GM18505 (cell line): ENCODE measurements at regions not wholly inside any gene's neighbourhood (a gene's known extent, or its start where the extent isn't known, plus 50 kb on each side); places are given as distances from the start of the nearest gene placed in this dataset.
"Not testable (repeated sequence)": the region's sequence is repeated elsewhere in the genome, so short reads cannot be mapped to it uniquely, and the experiment has no call there.

Experiments used
- ATAC-seq: cut with Tn5 transposase; IDR thresholded peaks from one replicate; pipeline ENCODE4 v1.9.1; 2021; ENCODE audit not compliant: unreplicated experiment
- POLR2A ChIP-seq: IDR thresholded peaks from 4 replicates; pipeline ENCODE4 v1.6.1; 2011; ENCODE audit warnings: borderline replicate concordance; ENCODE audit not compliant: insufficient read depth, insufficient read length; ENCODE audit errors: extremely low read depth

DNA sequence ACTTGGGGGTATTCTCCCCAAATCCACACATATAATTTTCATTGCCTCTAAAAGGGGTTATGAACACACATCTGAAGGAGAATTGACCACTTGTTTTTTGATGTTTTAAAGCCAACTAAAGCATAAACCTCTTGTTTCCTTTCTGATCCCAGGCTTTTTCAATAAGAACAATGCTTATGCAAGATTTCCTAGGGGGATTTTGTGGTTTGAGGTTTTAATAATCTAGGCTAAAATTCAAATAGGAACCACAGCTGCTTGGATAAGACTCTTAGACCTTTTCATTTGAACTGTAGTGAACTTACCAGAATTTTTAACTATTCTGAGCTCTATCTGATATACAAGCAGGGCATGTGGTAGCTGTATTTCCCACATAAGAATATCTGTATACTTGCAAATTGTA lies 651.1 kb downstream of the ANKRD50 start:
- no peak for TF ChIP-seq POLR2A
- no peak for ATAC-seq

- no peak for ATAC-seq
- no peak for TF ChIP-seq POLR2A
These were observed 647.1 kb downstream of the ANKRD50 start for GRCh38 chr4:124065422-124065821.

DNA sequence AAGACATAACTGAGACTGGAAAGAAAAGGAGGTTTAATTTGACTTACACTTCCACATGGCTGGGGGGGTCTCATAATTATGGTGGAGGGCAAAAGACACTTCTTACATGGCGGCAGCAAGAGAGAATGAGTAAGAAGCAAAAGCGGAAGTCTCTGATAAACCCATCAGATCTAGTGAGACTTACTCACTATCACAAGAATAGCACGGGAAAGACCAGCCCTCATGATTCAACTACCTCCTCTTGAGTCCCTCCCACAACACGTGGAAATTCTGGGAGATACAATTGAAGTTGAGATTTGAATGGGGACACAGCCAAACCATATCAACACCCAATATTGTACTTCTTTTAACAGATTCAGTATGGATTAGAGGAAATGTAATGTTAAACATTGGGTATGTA lies 646.6 kb downstream of the ANKRD50 start:
- ATAC-seq = no peak
- no peak for TF ChIP-seq POLR2A

GRCh38 chr4:124066595-124066994 lies 645.9 kb downstream of the ANKRD50 start:
- TF ChIP-seq POLR2A = no peak
- ATAC-seq = no peak

- no peak for ATAC-seq
- TF ChIP-seq POLR2A = no peak
These were observed 645.5 kb downstream of the ANKRD50 start for GRCh38 chr4:124067046-124067445.

DNA sequence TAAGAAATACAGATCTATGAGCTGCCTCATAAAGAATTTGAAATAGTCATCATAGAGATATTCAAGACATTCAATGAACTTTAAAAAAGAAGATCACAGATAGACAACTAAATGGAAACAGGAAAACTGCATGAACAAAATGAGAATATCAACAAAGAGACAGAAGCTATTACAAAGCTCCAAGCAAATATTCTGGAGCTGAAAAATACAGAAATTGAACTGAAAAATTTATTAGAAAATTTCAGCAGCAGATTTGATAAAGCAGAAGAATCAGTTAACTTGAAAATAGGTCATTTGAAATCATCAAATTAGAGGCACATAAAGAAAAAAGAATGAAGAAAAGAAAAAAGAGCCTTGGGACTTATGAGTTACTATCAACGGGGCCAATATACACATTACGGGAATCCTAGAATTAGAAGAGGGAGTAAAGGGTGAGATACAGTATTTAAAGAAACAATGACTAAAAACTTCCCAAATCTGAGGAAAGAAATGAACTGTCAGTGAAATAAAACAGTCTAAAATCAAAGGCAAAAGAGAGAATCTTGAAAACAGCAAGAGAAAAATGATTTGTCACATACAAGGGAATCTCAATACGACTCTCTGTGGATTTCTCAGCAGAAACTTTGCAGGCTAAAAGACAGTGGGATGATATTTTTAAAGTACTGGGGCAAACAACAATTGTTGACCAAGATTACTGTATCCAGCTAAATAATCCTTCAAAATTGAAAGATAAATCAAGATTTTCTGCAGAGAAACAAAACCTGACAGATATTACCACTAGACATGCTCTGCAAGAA lies 641.6 kb downstream of the ANKRD50 start:
- ATAC-seq = no peak
- no peak for TF ChIP-seq POLR2A

DNA sequence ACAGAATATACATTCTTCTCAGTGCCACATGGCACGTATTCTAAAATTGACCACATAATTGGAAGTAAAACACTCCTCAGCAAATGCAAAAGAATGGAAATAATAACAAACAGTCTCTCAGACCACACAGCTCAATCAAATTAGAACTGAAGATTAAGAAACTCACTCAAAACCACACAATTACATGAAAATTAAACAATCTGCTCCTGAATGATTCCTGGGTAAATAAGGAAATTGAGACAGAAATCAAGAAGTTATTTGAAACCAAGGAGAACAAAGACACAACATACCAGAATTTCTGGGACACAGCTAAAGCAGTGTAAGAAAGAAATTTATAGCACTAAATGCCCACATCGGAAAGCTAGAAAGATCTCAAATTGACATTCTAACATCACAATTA lies 637.3 kb downstream of the ANKRD50 start:
- not testable (repeated sequence) for ATAC-seq

GRCh38 chr4:124079174-124079780 lies 633.3 kb downstream of the ANKRD50 start:
- no peak for TF ChIP-seq POLR2A
- no peak for ATAC-seq

DNA sequence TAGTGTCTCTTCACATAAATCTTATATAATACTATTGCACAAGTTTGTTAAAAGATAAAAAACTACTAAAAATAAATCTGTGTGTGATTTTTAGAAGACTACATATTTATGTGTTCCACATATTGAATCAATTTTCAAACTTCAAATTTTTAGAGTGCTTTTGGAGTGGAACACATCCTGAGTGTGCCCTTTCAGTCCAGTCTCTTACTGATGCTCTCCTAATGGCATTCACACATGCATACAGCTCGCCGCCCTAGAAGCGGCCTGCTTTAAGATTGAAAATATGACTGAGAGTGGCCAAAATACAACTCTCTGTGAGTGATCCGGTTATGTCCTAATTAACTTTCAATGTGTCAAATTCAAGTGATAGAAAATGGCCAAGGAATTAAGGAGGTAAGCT lies 628.8 kb downstream of the ANKRD50 start:
- no peak for ATAC-seq
- TF ChIP-seq POLR2A = no peak

GRCh38 chr4:124085561-124086180 lies 626.9 kb downstream of the ANKRD50 start:
- no peak for TF ChIP-seq POLR2A
- no peak for ATAC-seq

DNA sequence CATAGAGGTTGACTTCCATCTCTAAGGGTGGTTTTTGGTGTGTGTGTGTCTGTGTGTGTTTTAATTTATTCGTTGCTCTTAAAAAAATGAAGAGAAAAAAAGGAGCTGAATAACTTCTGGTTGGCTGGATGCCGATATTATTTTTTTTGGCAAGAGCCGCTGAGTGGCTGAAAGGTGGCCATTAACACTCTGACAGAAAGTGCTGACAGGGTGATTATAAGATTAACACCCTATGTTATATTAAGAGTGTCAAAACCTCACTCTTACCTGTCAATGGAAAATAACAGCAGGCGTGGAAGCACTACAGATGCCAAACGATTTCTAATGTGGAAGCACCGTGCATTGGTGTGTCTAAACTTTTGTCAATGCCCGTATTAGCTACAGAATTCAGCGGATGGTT lies 622.5 kb downstream of the ANKRD50 start:
- no peak for ATAC-seq
- no peak for TF ChIP-seq POLR2A

DNA sequence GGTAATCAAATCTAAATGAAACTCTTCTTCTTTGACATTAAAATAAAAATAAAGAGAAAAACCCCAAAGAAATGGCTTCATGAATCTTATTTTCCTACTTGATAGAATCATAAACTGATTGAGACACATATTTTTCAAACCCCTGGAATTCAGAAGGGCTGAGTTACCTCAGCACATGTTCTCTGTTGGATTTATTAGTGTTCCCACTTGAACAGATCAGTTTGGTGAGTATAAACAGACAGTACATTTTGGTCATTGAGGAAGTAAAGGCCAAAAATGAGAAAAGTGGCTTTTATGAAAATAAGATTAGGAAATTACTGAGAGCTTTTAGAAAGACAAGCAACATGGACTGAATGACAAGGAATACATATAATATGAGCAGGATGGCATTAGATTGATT lies 620.4 kb downstream of the ANKRD50 start:
- no peak for TF ChIP-seq POLR2A
- ATAC-seq = no peak

DNA sequence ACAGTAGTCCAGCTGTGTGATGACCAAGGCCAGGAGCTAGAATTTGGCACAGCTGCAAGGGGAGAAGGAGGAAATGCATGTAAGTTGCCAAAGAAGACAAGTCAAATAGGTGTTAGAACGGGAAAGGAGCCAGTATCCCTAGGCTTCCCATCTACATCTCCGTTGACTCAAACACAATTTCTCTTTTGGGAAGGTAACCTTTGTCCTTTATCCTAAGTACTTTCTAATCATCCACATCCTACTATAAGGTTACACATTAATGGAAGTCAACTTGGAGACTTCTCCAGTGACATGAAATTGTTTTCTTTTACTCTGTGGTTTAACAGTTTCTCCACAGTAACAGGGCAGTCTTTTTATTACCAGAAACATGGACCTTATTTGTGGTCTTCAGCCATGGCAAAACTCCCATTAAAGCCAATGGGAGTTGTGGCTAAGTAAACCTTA lies 620.0 kb downstream of the ANKRD50 start:
- TF ChIP-seq POLR2A = no peak
- ATAC-seq = no peak

DNA sequence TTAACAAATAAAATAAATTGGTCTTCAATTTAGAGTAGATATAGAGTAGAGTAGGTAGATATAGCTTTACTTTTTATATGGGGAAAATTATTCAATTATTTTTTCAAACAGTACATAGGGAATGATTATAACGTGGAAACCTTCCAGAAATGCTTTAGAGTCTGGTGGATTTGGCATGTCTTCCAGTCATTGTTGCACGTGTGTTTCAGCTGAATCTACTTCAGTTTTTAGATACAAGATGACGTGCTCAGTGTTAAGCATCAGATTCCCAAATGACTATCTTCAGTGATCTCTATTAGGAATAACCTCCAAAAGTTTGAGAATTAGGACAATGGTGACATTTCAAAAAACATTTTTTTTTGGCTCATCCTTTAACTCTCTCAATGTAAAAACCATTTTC lies 616.9 kb downstream of the ANKRD50 start:
- no peak for TF ChIP-seq POLR2A
- ATAC-seq = no peak
